NB4 (cell line): ENCODE measurements at regions not wholly inside any gene's neighbourhood (a gene's known extent, or its start where the extent isn't known, plus 50 kb on each side); places are given as distances from the start of the nearest gene placed in this dataset.

Experiments used
- CTCF ChIP-seq: IDR thresholded peaks from one replicate; pipeline ENCODE4 v1.5.1; 2012; ENCODE audit warnings: low read depth, low read length
- MAX ChIP-seq: IDR thresholded peaks from 2 replicates; pipeline ENCODE4 v1.6.1; 2011; ENCODE audit warnings: low read depth, low read length
- POLR2A ChIP-seq: IDR thresholded peaks from 2 replicates; pipeline ENCODE4 v1.6.1; 2011; ENCODE audit warnings: mild to moderate bottlenecking; ENCODE audit not compliant: insufficient read length; ENCODE audit errors: extremely low read depth

GRCh38 chr20:41670631-41671030, 52.5 kb upstream of the CHD6 start:
- TF ChIP-seq CTCF (no peak), POLR2A (no peak), MAX (no peak)
